ENCODE measurements at regions not wholly inside any gene's neighbourhood (a gene's known extent, or its start where the extent isn't known, plus 50 kb on each side); places are given as distances from the start of the nearest gene placed in this dataset.

DNA sequence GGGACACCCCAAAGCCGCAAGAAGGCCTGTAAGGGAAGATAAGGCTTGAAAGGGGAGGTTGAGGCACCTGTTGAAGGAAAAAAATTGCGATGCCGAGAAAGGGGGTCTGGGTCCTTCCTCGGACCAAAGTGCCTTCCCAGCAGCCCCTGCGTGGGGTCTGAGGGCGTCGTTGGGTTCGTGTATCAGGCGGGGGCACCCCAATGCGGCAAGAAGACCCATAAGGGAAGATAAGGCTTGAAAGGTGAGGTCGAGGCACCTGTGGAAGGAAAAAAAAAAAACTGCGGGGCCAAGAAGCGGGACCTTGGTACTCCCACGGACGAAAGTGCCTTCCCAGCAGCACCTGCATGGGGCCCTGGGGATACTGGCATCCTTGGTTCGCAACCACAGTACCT, 277.5 kb downstream of the ALG10 start:
- TF ChIP-seq, protein P1, sequence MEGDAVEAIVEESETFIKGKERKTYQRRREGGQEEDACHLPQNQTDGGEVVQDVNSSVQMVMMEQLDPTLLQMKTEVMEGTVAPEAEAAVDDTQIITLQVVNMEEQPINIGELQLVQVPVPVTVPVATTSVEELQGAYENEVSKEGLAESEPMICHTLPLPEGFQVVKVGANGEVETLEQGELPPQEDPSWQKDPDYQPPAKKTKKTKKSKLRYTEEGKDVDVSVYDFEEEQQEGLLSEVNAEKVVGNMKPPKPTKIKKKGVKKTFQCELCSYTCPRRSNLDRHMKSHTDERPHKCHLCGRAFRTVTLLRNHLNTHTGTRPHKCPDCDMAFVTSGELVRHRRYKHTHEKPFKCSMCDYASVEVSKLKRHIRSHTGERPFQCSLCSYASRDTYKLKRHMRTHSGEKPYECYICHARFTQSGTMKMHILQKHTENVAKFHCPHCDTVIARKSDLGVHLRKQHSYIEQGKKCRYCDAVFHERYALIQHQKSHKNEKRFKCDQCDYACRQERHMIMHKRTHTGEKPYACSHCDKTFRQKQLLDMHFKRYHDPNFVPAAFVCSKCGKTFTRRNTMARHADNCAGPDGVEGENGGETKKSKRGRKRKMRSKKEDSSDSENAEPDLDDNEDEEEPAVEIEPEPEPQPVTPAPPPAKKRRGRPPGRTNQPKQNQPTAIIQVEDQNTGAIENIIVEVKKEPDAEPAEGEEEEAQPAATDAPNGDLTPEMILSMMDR (IDR thresholded peaks at IDR 0.05; ENCODE audit: low read depth, low read length, missing input control): no peak
- TF ChIP-seq FOXA1 (IDR thresholded peaks at IDR 0.05) (no peak), SP1 (IDR thresholded peaks at IDR 0.05) (no peak)
- TF ChIP-seq, protein P2, sequence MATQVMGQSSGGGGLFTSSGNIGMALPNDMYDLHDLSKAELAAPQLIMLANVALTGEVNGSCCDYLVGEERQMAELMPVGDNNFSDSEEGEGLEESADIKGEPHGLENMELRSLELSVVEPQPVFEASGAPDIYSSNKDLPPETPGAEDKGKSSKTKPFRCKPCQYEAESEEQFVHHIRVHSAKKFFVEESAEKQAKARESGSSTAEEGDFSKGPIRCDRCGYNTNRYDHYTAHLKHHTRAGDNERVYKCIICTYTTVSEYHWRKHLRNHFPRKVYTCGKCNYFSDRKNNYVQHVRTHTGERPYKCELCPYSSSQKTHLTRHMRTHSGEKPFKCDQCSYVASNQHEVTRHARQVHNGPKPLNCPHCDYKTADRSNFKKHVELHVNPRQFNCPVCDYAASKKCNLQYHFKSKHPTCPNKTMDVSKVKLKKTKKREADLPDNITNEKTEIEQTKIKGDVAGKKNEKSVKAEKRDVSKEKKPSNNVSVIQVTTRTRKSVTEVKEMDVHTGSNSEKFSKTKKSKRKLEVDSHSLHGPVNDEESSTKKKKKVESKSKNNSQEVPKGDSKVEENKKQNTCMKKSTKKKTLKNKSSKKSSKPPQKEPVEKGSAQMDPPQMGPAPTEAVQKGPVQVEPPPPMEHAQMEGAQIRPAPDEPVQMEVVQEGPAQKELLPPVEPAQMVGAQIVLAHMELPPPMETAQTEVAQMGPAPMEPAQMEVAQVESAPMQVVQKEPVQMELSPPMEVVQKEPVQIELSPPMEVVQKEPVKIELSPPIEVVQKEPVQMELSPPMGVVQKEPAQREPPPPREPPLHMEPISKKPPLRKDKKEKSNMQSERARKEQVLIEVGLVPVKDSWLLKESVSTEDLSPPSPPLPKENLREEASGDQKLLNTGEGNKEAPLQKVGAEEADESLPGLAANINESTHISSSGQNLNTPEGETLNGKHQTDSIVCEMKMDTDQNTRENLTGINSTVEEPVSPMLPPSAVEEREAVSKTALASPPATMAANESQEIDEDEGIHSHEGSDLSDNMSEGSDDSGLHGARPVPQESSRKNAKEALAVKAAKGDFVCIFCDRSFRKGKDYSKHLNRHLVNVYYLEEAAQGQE (IDR thresholded peaks at IDR 0.05): no peak
